ENCODE measurements at regions not wholly inside any gene's neighbourhood (a gene's known extent, or its start where the extent isn't known, plus 50 kb on each side); places are given as distances from the start of the nearest gene placed in this dataset.
"Not testable (repeated sequence)": the region's sequence is repeated elsewhere in the genome, so short reads cannot be mapped to it uniquely, and the experiment has no call there.

DNA sequence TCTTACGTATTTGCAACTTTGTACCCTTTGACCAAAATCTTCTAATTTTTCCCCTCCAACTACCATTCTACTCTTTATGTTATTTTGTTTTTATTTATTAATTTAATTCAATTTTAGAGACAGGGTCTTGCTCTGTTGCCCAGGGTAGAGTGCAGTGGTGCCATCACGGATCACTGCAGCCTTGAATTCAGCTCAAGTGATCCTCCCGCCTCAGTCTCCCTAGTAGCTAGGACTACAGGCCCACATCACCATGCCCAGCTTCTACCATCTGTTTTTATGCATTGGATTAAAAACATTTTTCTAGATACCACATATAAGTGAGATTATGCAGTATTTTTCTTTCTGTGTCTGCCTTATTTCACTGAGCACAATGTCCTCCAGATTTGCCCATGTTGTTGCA lies 2912.5 kb downstream of the RPIA start:
- not testable (repeated sequence) for ATAC-seq; DNase-seq (ENCODE audit: low spot score)

- DNase-seq (ENCODE audit: low spot score); ATAC-seq: not testable (repeated sequence)
Observed at GRCh38 chr2:91604629-91605028, 2913.2 kb downstream of the RPIA start.

DNA sequence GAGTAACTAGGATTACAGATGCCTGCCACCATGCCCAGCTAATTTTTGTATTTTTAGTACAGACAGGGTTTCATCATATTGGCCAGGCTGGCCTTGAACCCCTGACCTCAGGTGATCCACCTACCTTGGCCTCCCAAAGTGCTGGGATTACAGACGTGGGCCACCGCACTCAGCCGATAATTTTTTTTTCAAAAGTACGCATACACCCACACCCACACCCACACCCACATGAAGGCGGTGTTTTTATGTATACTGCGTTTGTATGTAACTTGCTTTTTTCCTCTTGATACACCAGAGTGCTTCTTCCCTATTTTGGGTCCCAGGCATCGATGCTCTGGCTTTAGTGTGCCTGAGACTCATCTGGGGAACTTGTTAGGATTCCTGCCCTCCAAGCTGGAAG lies 2932.3 kb downstream of the RPIA start:
- ATAC-seq; DNase-seq (ENCODE audit: low spot score): not testable (repeated sequence)

GRCh38 chr2:91628471-91628870 lies 2937.0 kb downstream of the RPIA start:
- not testable (repeated sequence) for DNase-seq (ENCODE audit: low spot score); ATAC-seq

DNA sequence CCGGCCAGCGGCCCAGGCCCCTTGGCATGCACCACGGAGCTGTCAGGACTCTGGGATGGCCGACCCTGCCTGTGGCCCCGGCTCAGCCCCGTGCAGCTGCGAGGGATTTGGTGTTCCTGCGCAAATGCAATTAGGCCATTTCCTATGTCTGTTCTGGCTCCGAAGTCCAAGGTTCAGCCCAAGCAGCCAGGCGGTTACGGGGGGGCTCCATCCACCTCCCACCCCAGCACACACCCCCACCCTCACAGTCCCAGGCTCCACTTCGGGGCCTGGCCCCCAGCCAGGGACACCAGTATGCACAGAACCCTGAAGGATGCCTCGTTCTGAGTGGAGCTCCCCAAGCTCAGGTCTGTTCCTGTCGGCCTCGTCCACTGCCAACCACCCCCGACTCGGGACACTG lies 2965.7 kb downstream of the RPIA start:
- not testable (repeated sequence) for DNase-seq (ENCODE audit: low spot score); ATAC-seq

DNA sequence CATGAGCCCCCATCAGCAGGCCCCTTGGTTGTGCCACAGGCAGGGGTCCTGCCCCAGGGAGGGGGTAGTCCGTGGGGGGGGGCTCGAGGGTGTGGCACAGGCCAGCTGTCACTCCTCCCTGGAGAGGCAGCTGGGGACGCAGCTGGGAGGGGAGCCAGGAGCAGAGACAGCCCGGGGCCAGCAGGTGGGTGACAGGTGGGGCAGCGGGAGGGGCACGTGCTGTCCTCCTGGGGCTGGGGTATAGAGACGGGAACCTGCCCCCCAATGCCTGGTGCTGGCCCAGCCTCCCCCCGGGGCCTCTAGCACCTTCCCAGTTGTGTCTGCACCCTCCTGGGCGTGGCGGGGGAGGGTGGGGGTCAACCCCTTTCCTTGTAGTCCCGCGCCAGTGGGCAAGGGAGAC lies 2966.9 kb downstream of the RPIA start:
- not testable (repeated sequence) for ATAC-seq; DNase-seq (ENCODE audit: low spot score)

- not testable (repeated sequence) for DNase-seq (ENCODE audit: low spot score); ATAC-seq
Observed at GRCh38 chr2:91659189-91659916, 2967.9 kb downstream of the RPIA start.

- ATAC-seq (peak; percentile 100), DNase-seq (ENCODE audit: low spot score) (peak; percentile 52)
Observed at GRCh38 chr2:91659917-91660275, 2968.4 kb downstream of the RPIA start.

DNA sequence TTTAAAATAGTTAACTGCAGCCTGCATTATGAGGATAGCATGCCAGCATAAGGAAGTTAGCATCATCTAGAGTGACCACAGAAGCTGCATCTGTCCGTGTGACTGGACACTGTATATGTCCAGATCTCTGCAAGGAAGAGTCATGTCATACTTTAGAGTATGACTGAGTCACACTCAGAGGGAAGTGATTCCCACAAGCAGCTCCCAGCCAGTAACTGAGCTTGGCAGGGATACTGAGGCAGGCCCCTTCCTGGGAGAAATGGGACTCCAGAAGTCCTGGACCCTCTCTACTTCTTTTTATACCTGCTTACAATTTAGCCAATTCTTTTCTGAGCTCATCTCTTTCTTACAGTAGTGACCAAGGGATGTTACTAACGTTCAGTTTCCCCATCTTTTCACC lies 2975.9 kb downstream of the RPIA start:
- DNase-seq (ENCODE audit: low spot score); ATAC-seq: not testable (repeated sequence)

- not testable (repeated sequence) for DNase-seq (ENCODE audit: low spot score); ATAC-seq
Observed at GRCh38 chr2:91685541-91685940, 2994.1 kb downstream of the RPIA start.

DNA sequence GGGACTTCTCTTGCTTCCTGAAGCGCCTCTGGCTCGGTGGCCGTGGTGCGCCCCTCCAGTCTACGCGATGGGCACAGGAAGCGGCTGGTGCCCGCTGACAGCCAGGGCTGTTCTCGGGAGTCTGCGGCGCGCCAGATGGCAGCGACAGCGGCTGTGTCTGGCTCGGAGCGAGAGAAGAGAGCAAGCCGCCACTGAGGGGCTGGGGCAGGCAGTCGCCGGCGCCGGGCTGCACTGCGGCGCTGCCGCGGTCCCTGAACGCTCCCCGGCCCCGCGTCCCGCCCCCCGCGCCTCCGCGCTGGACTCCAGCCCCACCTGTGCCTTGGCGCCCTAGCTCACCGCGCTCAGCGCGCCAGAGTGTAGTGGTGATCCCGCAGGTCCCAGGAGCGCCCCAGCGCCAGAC lies 2994.6 kb downstream of the RPIA start:
- ATAC-seq; DNase-seq (ENCODE audit: low spot score): not testable (repeated sequence)
